ENCODE measurements at regions not wholly inside any gene's neighbourhood (a gene's known extent, or its start where the extent isn't known, plus 50 kb on each side); places are given as distances from the start of the nearest gene placed in this dataset.
"Not testable (repeated sequence)": the region's sequence is repeated elsewhere in the genome, so short reads cannot be mapped to it uniquely, and the experiment has no call there.

DNA sequence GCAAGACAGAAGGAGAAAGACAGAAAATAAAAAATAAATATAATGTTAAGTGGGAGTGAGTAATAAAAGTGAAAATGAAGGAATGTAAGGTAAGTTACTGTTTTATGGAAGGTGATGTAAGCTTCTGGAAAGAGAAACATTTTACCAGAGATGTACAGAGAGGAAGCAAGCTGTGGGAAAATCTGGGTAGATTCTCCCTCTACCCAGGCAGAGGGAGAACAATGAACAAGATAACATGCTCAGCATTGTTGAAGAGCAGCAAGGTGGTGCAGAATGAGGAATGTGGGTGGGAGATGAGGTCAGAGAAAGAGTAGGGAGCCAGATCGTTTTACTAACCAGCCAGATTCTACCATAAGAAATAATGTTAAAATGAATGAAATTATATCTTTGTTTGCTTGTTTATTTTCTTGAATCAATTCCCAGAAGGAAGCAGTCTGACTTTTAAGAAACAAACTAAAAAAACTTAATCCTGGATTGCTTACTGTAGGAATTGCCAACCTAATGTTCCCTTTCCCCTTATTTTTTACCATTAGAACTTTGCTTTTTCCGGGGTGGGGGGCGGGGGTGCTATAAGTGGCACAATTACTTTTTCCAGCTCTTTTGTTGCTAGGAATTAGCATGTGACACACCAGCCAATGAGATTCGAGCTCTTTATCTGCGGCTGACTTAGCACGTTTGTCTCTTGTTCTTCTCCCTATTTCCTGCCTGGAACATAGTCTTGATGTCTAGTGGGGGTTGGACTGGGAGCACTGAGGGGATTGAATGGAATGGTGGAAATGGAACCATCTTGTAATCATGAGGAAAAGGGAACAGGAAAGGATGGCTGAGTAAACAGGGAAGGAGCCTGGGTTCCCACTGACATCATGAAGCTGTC lies 356.7 kb downstream of the TMEM167A start:
- POLR2A ChIA-PET = no interaction called here
- H3K27ac Mint-ChIP-seq = no peak overlapping the region
- H3K4me1 Mint-ChIP-seq = peaks cover 11% of the 10 kb centered on the region
- DNase-seq = no peak
- peaks cover 1% of the 10 kb centered on the region for H3K36me3 Mint-ChIP-seq
- ATAC-seq (ENCODE audit: low read depth) = no peak
- no peaks in the 10 kb centered on the region for H3K27me3 Mint-ChIP-seq
- H3K4me3 Mint-ChIP-seq = no peak overlapping the region
- peaks cover 5% of the 10 kb centered on the region for H3K9me3 Mint-ChIP-seq

- Mint-ChIP-seq H3K9me3 (peaks cover 6% of the 10 kb centered on the region), H3K4me3 (no peak overlapping the region), H3K27me3 (no peaks in the 10 kb centered on the region), H3K27ac (no peak overlapping the region), H3K36me3 (no peaks in the 10 kb centered on the region), H3K4me1 (peaks cover 11% of the 10 kb centered on the region)
- POLR2A ChIA-PET = no interaction called here
- DNase-seq (no peak), ATAC-seq (ENCODE audit: low read depth) (peak; percentile 58)
These were observed 357.8 kb downstream of the TMEM167A start for GRCh38 chr5:82719368-82719767.

- Mint-ChIP-seq H3K4me1 (peaks cover 8% of the 10 kb centered on the region), H3K36me3 (no peaks in the 10 kb centered on the region), H3K27ac (no peak overlapping the region), H3K27me3 (no peaks in the 10 kb centered on the region), H3K4me3 (no peak overlapping the region), H3K9me3 (peaks cover 6% of the 10 kb centered on the region)
- DNase-seq = no peak
- ATAC-seq (ENCODE audit: low read depth) = no peak
- POLR2A ChIA-PET = no interaction called here
These were observed 359.5 kb downstream of the TMEM167A start for GRCh38 chr5:82717738-82718137.

DNA sequence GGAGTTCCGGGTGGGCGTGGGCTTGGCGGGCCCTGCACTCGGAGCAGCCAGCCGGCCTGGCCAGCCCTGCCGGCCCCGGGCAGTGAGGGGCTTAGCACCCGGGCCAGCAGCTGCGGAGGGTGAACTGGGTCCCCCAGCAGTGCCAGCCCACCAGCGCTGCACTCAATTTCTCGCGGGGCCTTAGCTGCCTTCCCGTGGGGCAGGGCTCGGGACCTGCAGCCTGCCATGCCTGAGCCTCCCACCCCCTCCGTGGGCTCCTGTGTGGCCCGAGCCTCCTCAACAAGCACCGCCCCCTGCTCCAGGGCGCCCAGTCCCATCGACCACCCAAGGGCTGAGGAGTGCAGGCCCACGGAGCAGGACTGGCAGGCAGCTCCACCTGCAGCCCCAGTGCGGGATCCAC lies 362.5 kb downstream of the TMEM167A start:
- H3K4me3 Mint-ChIP-seq; H3K36me3 Mint-ChIP-seq; H3K9me3 Mint-ChIP-seq; DNase-seq; ATAC-seq (ENCODE audit: low read depth); H3K27me3 Mint-ChIP-seq; POLR2A ChIA-PET; H3K27ac Mint-ChIP-seq; H3K4me1 Mint-ChIP-seq: not testable (repeated sequence)

DNA sequence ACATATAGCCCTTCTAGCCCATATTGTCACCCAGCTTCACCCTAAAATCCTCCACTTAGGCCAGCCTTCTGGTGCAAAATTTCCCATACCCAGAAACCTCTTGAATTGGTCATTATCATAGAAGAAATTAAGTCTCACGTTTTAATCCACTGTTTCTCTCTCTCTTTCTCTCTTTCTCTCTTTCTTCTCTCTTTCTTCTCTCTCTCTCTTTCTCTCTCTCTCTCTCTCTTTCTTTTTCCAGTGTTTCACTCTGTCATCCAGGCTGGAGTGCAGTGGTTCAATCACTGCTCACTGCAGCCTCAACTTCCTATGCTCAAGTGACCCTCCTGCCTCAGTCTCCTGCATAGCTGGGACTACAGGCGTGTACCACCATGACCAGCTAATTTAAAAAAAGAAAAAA lies 363.4 kb downstream of the TMEM167A start:
- POLR2A ChIA-PET = no interaction called here
- no peak for ATAC-seq (ENCODE audit: low read depth)
- H3K4me3 Mint-ChIP-seq = no peak overlapping the region

DNA sequence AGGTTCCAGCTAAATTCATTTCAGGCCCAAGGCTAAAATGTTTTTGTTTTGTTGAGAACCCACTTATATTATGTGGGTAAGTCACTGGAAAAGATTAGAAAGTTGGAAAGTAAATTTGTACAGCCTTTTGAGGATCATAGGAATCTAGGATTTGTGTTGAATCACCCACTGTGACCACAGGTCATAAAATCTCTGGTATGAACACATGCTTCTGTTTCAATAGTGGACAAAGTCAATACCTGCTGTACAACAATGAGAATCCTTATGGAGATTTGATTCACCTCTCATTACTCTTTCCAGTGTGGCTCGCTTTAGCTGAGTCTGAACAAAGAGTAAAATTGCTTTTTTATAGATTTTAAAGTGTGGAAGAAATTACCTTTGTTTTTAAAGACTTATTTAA lies 369.5 kb downstream of the TMEM167A start:
- no peaks in the 10 kb centered on the region for H3K4me1 Mint-ChIP-seq
- H3K4me3 Mint-ChIP-seq = no peak overlapping the region
- H3K27me3 Mint-ChIP-seq = peaks cover 6% of the 10 kb centered on the region
- no peak overlapping the region for H3K27ac Mint-ChIP-seq
- no peak for ATAC-seq (ENCODE audit: low read depth)
- H3K9me3 Mint-ChIP-seq = peaks cover 8% of the 10 kb centered on the region
- no peak for DNase-seq
- H3K36me3 Mint-ChIP-seq = peaks cover 4% of the 10 kb centered on the region
- POLR2A ChIA-PET = no interaction called here

More for the DNA sequence above, 363.4 kb downstream of the TMEM167A start:
- Mint-ChIP-seq H3K36me3 (no peaks in the 10 kb centered on the region), H3K9me3 (peaks cover 3% of the 10 kb centered on the region), H3K27ac (no peak overlapping the region), H3K4me1 (peaks cover 3% of the 10 kb centered on the region), H3K27me3 (no peaks in the 10 kb centered on the region)
- DNase-seq = no peak

- Mint-ChIP-seq H3K36me3 (peaks cover 4% of the 10 kb centered on the region), H3K4me1 (no peaks in the 10 kb centered on the region), H3K27ac (no peak overlapping the region), H3K9me3 (peaks cover 8% of the 10 kb centered on the region), H3K27me3 (peaks cover 21% of the 10 kb centered on the region), H3K4me3 (no peak overlapping the region)
- no peak for DNase-seq
- POLR2A ChIA-PET = no interaction called here
- ATAC-seq (ENCODE audit: low read depth) = no peak
These were observed 372.8 kb downstream of the TMEM167A start for GRCh38 chr5:82704381-82704780.

DNA sequence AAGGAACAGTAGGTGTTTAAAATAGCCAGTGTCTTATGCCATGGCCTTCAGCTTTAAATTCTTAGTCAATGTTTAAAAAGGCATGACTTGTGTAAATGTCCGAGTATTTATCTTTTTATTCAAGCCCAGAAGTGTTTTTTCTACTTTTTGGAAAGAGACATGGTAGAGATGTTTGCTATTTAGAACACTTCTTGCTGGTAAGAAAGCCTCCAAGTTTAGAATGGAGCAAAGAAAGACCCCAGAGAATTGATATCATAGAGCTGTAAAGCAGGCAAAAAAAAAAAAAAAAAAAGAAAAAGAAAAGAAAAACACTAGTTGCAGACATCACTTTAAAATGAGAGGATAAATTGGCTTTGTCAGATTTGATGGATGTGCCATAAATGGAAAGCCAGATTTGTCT lies 375.1 kb downstream of the TMEM167A start:
- POLR2A ChIA-PET = no interaction called here
- H3K27me3 Mint-ChIP-seq = peaks cover 25% of the 10 kb centered on the region

GRCh38 chr5:82699737-82700136 lies 377.5 kb downstream of the TMEM167A start:
- ATAC-seq (ENCODE audit: low read depth) = no peak
- H3K27me3 Mint-ChIP-seq = peaks cover 25% of the 10 kb centered on the region
- H3K36me3 Mint-ChIP-seq = no peaks in the 10 kb centered on the region
- DNase-seq = no peak
- no peaks in the 10 kb centered on the region for H3K4me1 Mint-ChIP-seq
- H3K27ac Mint-ChIP-seq = no peak overlapping the region
- H3K4me3 Mint-ChIP-seq = no peak overlapping the region
- H3K9me3 Mint-ChIP-seq = peaks cover 1% of the 10 kb centered on the region
- POLR2A ChIA-PET = no interaction called here

More for the DNA sequence above, 375.1 kb downstream of the TMEM167A start:
- Mint-ChIP-seq H3K36me3 (peaks cover 4% of the 10 kb centered on the region), H3K27ac (no peak overlapping the region), H3K4me3 (no peak overlapping the region), H3K4me1 (no peaks in the 10 kb centered on the region), H3K9me3 (peaks cover 5% of the 10 kb centered on the region)
- ATAC-seq (ENCODE audit: low read depth) (no peak), DNase-seq (no peak)

DNA sequence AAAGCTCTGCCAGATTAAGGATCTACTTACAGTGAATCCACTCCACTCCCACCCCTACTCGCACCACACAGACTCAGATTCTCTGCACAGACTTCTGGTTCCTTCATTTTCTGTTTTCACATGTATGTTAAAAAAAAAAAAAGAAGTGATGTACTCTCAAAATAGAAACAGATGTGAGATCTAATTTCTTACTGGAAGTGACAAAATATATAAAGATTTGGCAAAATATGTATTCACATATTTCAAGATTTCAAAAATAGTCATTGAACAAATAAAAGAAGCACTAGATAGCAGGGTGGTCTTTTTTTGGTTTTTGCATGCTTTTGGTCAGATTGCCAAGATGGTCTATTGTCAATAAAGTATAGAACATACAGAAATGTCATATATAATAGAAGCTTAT lies 379.2 kb downstream of the TMEM167A start:
- Mint-ChIP-seq H3K4me1 (no peaks in the 10 kb centered on the region), H3K27ac (no peak overlapping the region), H3K4me3 (no peak overlapping the region), H3K9me3 (peaks cover 1% of the 10 kb centered on the region), H3K36me3 (no peaks in the 10 kb centered on the region), H3K27me3 (peaks cover 28% of the 10 kb centered on the region)
- POLR2A ChIA-PET = no interaction called here
- no peak for DNase-seq
- no peak for ATAC-seq (ENCODE audit: low read depth)

DNA sequence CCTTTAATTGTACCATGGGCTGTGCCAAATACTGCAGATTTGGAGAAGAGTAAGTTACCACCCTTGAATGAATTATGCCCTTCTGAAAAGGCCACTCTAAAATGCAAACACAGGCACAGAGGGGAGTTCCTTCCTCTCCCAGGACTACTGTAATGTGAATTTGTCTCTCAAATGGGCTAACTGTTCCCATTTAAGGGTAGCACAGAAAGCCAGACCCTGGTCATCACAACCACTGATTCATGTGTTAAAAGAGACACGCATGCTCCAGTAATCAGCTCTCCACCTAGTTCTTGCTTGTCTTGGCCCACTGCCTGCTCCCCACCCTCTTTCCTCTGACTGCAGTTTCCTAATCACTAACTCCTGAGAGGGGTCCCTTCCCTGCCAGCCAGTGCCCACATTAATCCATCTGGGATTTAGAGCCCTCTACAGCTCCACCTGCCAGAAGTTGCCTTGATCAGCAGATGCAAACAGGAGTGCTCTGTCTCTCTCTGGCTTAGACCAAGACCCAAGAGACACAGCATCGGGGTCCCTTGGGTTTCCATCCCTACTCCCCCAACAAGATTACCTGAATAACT lies 382.4 kb downstream of the TMEM167A start:
- Mint-ChIP-seq H3K4me1 (no peaks in the 10 kb centered on the region), H3K9me3 (peaks cover 4% of the 10 kb centered on the region), H3K27ac (no peak overlapping the region), H3K36me3 (no peaks in the 10 kb centered on the region), H3K27me3 (peaks cover 22% of the 10 kb centered on the region), H3K4me3 (no peak overlapping the region)
- ATAC-seq (ENCODE audit: low read depth) (no peak), DNase-seq (no peak)
- POLR2A ChIA-PET = no interaction called here

GRCh38 chr5:82692826-82693225 lies 384.4 kb downstream of the TMEM167A start:
- no peak for ATAC-seq (ENCODE audit: low read depth)
- Mint-ChIP-seq H3K4me3 (no peak overlapping the region), H3K36me3 (no peaks in the 10 kb centered on the region), H3K4me1 (no peaks in the 10 kb centered on the region), H3K9me3 (peaks cover 9% of the 10 kb centered on the region), H3K27me3 (peaks cover 12% of the 10 kb centered on the region), H3K27ac (no peak overlapping the region)
- no peak for DNase-seq
- POLR2A ChIA-PET = no interaction called here

- ATAC-seq (ENCODE audit: low read depth) (no peak), DNase-seq (no peak)
- H3K4me1 Mint-ChIP-seq = no peaks in the 10 kb centered on the region
- H3K27ac Mint-ChIP-seq = no peak overlapping the region
- peaks cover 4% of the 10 kb centered on the region for H3K36me3 Mint-ChIP-seq
- H3K9me3 Mint-ChIP-seq = peaks cover 16% of the 10 kb centered on the region
- peaks cover 4% of the 10 kb centered on the region for H3K27me3 Mint-ChIP-seq
- POLR2A ChIA-PET = no interaction called here
- no peak overlapping the region for H3K4me3 Mint-ChIP-seq
These were observed 392.5 kb downstream of the TMEM167A start for GRCh38 chr5:82684659-82685058.

- POLR2A ChIA-PET = no interaction called here
- no peaks in the 10 kb centered on the region for H3K4me1 Mint-ChIP-seq
- no peak overlapping the region for H3K4me3 Mint-ChIP-seq
- H3K36me3 Mint-ChIP-seq = peaks cover 5% of the 10 kb centered on the region
- DNase-seq = no peak
- H3K27me3 Mint-ChIP-seq = peaks cover 4% of the 10 kb centered on the region
- no peak for ATAC-seq (ENCODE audit: low read depth)
- peaks cover 15% of the 10 kb centered on the region for H3K9me3 Mint-ChIP-seq
- no peak overlapping the region for H3K27ac Mint-ChIP-seq
These were observed 393.0 kb downstream of the TMEM167A start for GRCh38 chr5:82684165-82684564.
